ENCODE measurements at regions not wholly inside any gene's neighbourhood (a gene's known extent, or its start where the extent isn't known, plus 50 kb on each side); places are given as distances from the start of the nearest gene placed in this dataset.

- no peak for TF ChIP-seq CTCF (IDR thresholded peaks at IDR 0.05)
- no peak for TF ChIP-seq POLR2A (IDR thresholded peaks at IDR 0.05)
Measured at GRCh38 chr7:25311346-25311745, 83.1 kb upstream of the NPVF start.

Data from Peyer's patch (tissue), 4 donors.